HG03139 (cell line): ENCODE measurements at regions not wholly inside any gene's neighbourhood (a gene's known extent, or its start where the extent isn't known, plus 50 kb on each side); places are given as distances from the start of the nearest gene placed in this dataset.

Experiments
- ATAC-seq: cut with Tn5 transposase; IDR thresholded peaks from one replicate; pipeline ENCODE4 v1.9.1; 2021; ENCODE audit not compliant: unreplicated experiment

DNA sequence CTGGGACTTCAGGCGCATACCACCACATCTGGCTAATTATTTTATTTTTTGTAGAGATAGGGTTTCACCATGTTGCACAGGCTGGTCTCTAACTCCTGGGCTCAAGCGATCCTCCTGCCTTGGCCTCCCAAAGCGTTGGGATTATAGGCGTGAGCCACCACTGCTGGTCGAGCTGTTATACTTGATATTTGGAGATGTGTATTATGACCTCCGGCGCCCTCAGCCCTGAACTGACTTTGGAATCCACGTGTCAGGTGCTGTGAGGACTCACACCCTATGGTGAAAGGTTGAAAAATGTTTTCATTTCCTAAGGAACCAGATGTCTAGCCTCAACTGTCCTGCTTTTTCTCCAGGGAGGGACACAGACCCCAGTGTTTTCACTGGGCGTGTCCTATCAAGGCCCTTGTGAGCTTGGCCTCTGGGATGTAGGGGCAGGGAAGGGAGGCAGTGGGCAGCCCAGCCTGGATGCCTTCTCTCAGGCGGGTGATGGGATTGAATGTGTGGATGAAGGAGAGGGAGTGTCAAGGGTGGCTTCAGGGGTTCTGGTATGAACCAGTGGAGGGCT is 56.4 kb upstream of the HAAO start:
- no peak for ATAC-seq

DNA sequence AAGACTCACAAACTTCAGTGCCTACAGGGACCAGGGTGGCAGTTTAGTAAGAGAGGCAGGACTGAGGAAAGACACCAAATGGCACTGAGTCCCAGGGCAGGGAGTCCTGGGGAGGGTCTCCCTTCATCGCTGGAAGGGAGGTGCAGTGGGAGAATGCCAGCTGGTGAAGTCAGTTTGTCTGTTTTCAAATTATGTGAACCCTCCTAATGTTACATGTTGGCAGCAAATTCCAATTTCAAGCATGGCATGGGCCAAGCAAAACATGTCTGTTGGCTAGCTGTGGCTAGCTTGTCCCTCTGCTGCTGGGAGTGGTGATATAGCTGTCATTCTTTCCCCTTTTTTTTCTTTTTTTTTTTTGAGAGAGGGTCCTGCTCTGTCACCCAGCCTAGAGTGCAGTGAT is 55.9 kb upstream of the HAAO start:
- ATAC-seq, result no peak

GRCh38 chr2:42847596-42848151 is 55.3 kb upstream of the HAAO start:
- no peak for ATAC-seq

GRCh38 chr2:42846932-42847595 is 54.7 kb upstream of the HAAO start:
- no peak for ATAC-seq

- no peak for ATAC-seq
Observed at GRCh38 chr2:42846026-42846425, 53.6 kb upstream of the HAAO start.

DNA sequence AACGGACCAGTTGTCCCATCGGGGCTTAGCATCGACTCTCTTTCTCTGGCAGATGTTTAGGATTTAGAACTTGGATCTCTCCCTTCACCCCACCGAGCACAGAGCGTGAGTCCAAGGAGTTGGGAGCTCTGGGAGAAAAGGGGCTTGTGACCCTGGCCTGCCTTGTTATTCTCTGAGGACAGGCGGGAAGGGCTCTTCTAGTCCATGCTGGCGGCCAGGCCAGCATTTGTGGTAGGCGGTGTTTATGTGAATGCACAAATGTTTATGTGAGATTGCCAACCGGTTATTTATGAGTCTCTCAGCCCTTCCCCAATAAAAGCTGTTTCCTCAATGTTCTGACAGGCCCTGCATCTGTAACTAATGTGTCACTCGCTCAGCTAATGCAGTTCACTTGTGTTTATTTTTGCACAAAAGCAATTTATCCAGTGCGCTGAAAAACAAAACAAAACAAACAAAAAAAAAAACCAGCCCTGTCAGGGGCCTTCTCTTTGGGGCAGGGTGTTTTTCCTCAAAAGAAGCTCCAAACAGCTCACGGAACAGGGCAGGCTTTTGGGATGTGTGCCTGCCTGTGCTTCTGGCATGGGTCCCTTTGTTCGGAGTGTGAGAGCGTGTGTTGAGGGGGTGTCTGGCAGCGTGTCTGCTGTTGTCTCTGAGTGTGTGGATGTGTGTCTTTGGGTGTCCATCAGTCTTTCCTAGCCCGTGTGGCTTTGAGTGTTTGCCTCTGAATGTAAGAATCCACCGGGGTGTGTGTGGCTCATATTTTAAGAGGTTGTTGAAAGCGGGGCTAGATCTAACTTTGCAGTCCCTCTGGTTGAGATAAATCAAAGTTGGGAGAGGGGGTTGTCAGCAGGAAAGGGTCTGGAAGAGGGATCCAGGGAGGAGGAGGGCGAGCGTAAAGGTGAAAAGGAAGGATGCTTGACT is 52.8 kb upstream of the HAAO start:
- ATAC-seq, result no peak

GRCh38 chr2:42844366-42844765 is 52.0 kb upstream of the HAAO start:
- no peak for ATAC-seq

- ATAC-seq, result no peak
Observed at GRCh38 chr2:42843611-42844010, 51.2 kb upstream of the HAAO start.

DNA sequence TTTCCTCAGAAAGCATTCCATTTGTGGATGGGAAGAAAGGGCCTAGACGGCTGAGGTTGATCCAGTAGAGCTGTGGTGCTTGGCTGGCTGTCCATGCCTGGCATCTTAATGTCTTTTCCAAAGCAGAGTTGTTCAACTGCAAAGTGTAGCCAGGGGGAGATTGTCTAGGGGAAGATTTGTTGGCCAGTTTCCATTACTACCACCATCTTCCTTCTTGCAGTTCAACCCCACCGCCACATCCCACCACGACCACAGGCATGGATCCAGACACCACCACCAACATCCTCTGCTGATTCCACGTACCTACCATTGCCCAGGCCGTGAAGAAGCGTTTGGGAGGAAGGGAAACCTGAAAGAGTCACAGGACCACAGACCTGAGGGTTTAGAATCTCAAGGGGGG is 50.7 kb upstream of the HAAO start:
- no peak for ATAC-seq

DNA sequence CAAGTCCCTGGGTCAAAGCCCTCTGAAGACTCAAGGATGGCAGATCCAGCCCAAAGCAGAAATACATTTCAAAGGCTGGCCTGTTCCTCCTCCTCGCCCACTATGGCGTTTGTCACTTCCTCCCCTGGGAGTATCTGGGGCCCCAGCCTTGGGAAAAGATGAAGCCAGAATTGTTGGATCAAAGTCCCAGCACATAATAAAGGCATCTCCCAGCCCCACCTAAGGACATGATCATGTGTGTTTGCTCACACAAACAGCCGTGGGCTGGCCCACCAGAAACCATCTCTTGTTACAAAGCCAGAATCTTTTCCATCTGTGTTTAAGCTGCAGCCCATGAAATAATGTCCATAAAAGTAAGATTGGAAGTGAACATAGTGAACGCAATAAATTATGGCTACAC is 50.1 kb upstream of the HAAO start:
- ATAC-seq, result no peak
